ENCODE measurements at regions not wholly inside any gene's neighbourhood (a gene's known extent, or its start where the extent isn't known, plus 50 kb on each side); places are given as distances from the start of the nearest gene placed in this dataset.

DNA sequence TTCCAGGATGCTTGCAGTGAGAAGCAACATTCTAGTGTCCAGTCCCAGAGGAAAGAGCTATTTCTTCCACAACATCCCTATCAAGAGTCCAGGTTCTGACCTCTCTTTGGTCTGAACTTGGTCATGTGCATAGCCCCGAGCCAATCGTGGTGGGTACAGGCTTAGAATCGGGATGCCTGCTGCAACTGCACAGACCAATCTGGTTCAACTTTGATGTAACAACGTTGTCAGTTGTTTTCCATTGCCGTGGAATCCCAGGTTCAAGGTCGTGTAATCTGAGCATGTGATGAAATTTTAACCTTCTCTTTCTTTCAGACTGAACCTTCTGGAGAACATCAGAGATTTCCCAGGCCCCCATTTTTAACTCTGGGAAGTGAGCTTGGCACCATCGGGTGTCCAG, 130.5 kb downstream of the ANKRD60 start:
- Histone ChIP-seq H3K4me3 (no peak overlapping the region), H3K36me3 (no peaks in the 10 kb centered on the region), H3K9me3 (no peaks in the 10 kb centered on the region), H3K27ac (no peak overlapping the region), H3K27me3 (no peaks in the 10 kb centered on the region), H3K4me1 (peaks cover 0 to under 1% of the 10 kb centered on the region in 2 donors)
- DNase-seq (ENCODE audit: low spot score) = peak; percentile 34
- TF ChIP-seq, protein P1, sequence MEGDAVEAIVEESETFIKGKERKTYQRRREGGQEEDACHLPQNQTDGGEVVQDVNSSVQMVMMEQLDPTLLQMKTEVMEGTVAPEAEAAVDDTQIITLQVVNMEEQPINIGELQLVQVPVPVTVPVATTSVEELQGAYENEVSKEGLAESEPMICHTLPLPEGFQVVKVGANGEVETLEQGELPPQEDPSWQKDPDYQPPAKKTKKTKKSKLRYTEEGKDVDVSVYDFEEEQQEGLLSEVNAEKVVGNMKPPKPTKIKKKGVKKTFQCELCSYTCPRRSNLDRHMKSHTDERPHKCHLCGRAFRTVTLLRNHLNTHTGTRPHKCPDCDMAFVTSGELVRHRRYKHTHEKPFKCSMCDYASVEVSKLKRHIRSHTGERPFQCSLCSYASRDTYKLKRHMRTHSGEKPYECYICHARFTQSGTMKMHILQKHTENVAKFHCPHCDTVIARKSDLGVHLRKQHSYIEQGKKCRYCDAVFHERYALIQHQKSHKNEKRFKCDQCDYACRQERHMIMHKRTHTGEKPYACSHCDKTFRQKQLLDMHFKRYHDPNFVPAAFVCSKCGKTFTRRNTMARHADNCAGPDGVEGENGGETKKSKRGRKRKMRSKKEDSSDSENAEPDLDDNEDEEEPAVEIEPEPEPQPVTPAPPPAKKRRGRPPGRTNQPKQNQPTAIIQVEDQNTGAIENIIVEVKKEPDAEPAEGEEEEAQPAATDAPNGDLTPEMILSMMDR (IDR thresholded peaks at IDR 0.05) = no peak

DNA sequence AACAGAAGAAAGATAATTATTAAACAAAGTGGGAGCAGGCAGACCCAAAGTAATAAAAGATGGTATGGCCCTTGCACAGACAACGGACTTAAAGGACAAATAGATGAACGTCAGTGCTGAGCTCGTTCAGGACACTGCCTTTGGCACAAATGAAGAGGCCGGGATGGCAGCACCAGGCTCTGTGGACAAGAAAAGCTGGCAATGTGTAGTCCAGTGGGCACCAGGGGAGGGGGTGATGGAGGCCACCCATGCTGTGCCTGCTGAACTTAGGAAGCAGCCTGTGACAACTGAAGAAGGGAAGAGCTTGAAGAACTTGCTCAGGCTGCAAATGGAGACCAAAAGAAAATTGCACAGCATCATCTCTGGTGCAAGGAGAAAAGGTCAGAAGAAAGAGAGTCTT, 131.0 kb downstream of the ANKRD60 start:
- Histone ChIP-seq H3K4me1 (peaks cover 0 to 5% of the 10 kb centered on the region in 2 donors), H3K27ac (no peak overlapping the region), H3K4me3 (no peak overlapping the region), H3K36me3 (no peaks in the 10 kb centered on the region), H3K9me3 (no peaks in the 10 kb centered on the region), H3K27me3 (no peaks in the 10 kb centered on the region)
- peak; percentile 50 for DNase-seq (ENCODE audit: low spot score)
- TF ChIP-seq, protein P1 (IDR thresholded peaks at IDR 0.05) = no peak

DNA sequence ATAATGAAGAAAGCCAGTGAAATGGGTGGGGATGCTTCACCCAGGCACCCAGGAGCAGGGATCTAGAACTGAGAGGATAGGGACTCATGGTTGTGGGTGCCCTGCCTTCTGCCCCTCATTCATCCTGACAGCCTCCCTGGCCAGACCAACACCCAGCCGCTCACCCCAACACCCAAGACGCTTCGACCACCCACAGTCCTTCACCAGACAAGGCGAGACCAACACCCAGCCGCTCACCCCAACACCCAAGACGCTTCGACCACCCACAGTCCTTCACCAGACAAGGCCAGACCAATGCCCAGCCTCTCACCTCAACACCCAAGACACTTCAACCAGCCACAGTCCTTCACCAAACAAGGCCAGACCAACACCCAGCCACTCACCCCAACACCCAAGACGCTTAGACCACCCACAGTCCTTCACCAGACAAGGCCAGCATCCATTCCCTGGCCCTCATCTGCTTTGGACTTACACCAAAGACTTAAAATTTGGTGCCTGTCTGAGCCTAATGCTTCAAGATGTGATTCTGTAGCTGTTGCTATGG, 131.5 kb downstream of the ANKRD60 start:
- Histone ChIP-seq H3K27ac (no peak overlapping the region), H3K27me3 (no peaks in the 10 kb centered on the region), H3K4me3 (no peak overlapping the region), H3K9me3 (no peaks in the 10 kb centered on the region), H3K36me3 (no peaks in the 10 kb centered on the region), H3K4me1 (peaks cover 0 to 7% of the 10 kb centered on the region in 2 donors)
- TF ChIP-seq, protein P1 (IDR thresholded peaks at IDR 0.05) = no peak
- DNase-seq (ENCODE audit: low spot score) = peak; percentile 21

DNA sequence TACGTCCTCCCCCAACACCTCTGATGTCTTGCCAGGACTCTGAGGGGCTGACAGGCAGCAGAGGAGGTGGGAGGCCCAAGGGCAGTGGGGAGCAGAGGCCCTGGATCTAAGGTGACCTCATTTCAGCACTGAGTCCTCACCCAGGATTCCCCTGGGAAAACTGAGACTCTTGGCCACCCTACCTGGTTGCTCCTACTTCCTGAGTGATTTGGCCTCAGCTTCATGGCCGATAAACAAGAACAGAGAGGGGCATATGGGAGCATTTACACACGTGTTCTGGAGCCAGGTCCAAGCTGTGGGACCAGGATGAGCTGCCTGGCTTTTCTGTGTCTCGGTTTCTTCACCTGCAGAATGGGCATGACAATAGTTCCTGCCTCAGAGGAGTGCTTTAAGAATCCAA, 133.8 kb downstream of the ANKRD60 start:
- DNase-seq (ENCODE audit: low spot score) = peak; percentile 9
- Histone ChIP-seq H3K4me3 (no peak overlapping the region), H3K27ac (no peak overlapping the region), H3K4me1 (peaks cover 0 to 7% of the 10 kb centered on the region in 2 donors), H3K9me3 (no peaks in the 10 kb centered on the region), H3K27me3 (no peaks in the 10 kb centered on the region), H3K36me3 (no peaks in the 10 kb centered on the region)
- TF ChIP-seq, protein P1 (IDR thresholded peaks at IDR 0.05) = no peak

DNA sequence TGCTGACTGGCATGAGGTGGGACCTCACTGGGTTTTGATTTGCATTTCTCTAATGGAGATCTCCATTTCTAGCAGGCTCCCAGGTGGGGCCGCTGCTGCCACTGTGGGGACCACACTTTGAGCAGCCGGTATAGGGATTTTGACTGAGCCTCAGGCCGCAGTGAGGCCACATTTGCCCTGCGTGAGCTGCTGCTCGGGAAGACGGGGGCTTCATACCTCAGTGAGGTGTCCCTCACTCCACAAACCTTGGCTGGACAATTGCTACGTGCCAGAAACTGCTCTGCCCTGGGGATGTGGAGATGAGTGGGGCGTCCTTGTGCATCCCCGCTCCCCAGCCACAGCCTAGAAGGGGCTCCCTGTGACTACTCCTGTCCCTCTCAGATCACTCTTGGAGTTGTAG, 134.3 kb downstream of the ANKRD60 start:
- no peak overlapping the region for H3K27ac ChIP-seq
- H3K9me3 ChIP-seq = no peaks in the 10 kb centered on the region
- no peaks in the 10 kb centered on the region for H3K27me3 ChIP-seq
- peak; percentile 28 for DNase-seq (ENCODE audit: low spot score)
- H3K4me3 ChIP-seq = no peak overlapping the region
- TF ChIP-seq, protein P1 (IDR thresholded peaks at IDR 0.05) = no peak
- H3K4me1 ChIP-seq = peaks cover 0 to 7% of the 10 kb centered on the region in 2 donors
- no peaks in the 10 kb centered on the region for H3K36me3 ChIP-seq

DNA sequence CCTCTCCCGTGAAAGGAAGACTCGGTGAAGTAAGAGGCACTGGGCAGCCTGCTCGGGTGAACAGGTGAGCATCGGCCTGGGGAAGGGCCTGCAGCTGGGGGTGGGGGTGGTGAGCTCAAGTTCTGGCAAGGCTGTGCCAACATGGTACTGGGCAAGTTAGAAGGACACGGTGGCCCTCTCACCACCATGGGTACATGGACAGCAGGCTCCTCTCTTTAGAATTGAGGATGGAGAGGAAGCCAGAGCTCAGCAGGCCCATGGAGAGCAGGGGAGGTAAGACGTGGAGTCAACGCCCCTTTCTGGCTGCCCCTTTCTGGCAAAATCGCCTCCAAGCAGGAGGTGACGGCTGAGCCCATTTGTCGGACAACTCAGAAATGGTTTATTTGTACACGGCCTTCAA, 135.6 kb downstream of the ANKRD60 start:
- no peaks in the 10 kb centered on the region for H3K36me3 ChIP-seq

More for the DNA sequence above, 135.6 kb downstream of the ANKRD60 start:
- Histone ChIP-seq H3K27me3 (no peaks in the 10 kb centered on the region), H3K4me1 (peaks cover 0 to 7% of the 10 kb centered on the region in 2 donors), H3K9me3 (no peaks in the 10 kb centered on the region), H3K4me3 (no peak overlapping the region), H3K27ac (no peak overlapping the region)
- no peak for DNase-seq (ENCODE audit: low spot score)
- TF ChIP-seq, protein P1 (IDR thresholded peaks at IDR 0.05) = no peak
